SU-DHL-6 (cell line): ENCODE measurements at regions not wholly inside any gene's neighbourhood (a gene's known extent, or its start where the extent isn't known, plus 50 kb on each side); places are given as distances from the start of the nearest gene placed in this dataset.

ENCODE experiments used
- CTCF ChIP-seq: fragments of 200-600 bp; sonication (generic); IDR thresholded peaks from one replicate; pipeline ENCODE4 v1.5.1; 2017; ENCODE audit warnings: antibody characterized with exemption, mild to moderate bottlenecking, low read length, moderate library complexity; ENCODE audit not compliant: insufficient read depth, poor library complexity, severe bottlenecking
- EZH2phosphoT487 ChIP-seq: fragments of 200-600 bp; sonication (generic), shearing (Covaris generic); conservative IDR thresholded peaks from 2 replicates; pipeline ENCODE4 v1.6.1; 2018; ENCODE audit warnings: mild to moderate bottlenecking, antibody characterized with exemption, low read length, moderate library complexity, mixed read lengths

GRCh38 chr2:239774933-239775622 lies 250.1 kb downstream of the NDUFA10 start:
- TF ChIP-seq CTCF = no peak
- TF ChIP-seq EZH2phosphoT487 = no peak
